COR-L47 (cell line): ENCODE measurements at regions not wholly inside any gene's neighbourhood (a gene's known extent, or its start where the extent isn't known, plus 50 kb on each side); places are given as distances from the start of the nearest gene placed in this dataset.

Experiments used
- DNase-seq: peaks from one replicate; lab custom pipeline; 2025; lab: John Stamatoyannopoulos, UW

GRCh38 chr10:124286621-124287020, 132.1 kb downstream of the OAT start:
- DNase-seq: no peak

DNA sequence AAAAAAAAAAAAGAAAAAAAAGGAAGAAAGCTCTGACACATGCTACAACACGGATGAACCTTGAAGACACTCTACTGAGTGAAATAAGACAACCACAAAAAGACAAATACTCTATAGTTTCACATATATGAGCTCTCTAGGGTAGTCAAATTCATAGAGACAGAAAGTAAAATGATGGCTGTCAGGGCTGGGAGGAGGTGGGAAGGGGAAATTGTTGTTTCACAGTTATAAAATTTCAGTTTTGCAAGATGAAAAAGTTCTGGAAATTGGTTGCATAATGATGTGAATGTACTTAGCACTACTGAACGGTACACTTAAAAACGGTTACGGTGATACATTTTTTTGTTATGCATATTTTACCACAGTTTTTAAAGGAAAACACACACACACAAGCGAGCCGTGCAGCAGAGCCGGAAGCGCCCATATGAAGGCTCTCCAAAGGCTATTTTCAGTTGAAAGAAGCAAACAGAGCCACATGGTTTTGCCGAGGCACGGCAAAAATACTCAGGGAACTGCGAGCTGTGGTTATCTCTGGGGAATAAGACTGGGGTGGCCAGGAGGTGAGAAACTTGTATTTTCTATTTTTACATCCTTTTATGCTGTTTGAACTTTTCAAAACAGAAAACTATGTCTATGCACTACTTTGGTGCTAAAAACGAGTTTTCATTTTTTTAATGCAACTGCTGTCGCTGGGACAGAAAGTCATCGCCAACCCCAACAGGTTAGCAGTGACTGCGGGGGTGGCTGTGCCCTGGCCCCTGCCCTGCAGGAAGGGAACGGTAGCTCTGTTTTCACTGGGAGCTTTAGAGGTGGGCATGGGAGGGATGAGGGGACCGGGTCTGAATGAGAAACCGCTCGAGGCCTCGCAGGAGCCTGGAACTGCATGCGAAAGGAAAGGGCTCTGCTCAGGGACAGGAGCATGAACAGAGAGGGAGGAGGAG, 132.9 kb downstream of the OAT start:
- no peak for DNase-seq

GRCh38 chr10:124283949-124284250, 134.8 kb downstream of the OAT start:
- no peak for DNase-seq

DNA sequence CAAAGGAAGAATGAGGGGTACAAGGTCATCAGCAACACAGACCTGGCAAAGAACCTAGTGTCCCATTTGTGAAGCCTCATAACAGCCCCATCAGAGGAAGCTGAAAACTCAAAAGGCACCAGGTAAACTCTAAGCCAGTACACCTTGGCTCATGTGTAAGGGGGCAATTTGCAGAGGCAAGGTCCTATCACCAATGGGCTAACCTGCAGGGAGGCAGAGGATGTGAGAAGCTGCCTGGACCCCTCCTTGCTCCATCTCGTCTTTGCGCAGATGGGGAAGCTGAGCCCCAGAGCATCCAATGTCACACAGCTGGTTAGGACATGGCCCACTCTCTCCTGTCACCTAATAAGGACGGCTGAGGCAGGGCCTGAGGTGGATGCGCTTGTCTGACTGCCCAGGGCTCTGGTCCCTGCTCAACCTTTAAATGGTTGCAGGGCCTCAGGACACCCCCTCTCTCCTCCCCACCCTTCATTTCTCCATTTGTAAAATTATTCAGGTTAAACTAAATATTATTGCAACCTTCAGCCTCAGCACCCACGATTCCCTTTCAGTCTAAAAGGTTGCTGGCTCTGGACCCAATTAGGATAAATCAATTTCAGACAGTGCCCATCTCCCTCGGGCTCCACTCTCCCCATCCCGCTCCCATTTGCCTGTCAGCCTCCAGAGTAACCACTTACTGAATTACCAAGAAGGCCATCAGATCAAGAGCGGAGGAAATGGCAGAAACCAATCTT, 135.3 kb downstream of the OAT start:
- DNase-seq: no peak

GRCh38 chr10:124282326-124282725, 136.4 kb downstream of the OAT start:
- no peak for DNase-seq

GRCh38 chr10:124281666-124282065, 137.1 kb downstream of the OAT start:
- no peak for DNase-seq

GRCh38 chr10:124280916-124281315, 137.8 kb downstream of the OAT start:
- DNase-seq: no peak

DNA sequence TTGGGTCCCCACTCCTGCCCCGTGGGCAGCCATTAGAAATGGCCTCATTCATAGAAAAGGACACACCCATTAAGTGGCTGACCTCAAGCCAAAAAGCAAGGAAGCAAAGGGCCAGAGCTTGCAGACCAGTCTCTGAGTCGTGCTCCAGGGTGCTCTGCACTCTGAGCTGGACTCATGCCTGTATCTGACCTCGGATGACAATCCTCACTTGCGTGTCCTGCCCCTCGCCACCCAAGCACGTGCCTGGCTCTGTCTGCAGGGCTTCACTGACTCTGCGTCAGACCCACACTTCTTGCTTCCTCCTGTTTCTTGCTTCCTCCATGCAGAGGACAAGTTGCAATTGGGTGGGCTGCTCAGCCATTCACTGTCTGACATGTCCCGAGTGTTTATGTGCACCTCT, 138.8 kb downstream of the OAT start:
- no peak for DNase-seq

GRCh38 chr10:124279298-124279697, 139.4 kb downstream of the OAT start:
- no peak for DNase-seq

DNA sequence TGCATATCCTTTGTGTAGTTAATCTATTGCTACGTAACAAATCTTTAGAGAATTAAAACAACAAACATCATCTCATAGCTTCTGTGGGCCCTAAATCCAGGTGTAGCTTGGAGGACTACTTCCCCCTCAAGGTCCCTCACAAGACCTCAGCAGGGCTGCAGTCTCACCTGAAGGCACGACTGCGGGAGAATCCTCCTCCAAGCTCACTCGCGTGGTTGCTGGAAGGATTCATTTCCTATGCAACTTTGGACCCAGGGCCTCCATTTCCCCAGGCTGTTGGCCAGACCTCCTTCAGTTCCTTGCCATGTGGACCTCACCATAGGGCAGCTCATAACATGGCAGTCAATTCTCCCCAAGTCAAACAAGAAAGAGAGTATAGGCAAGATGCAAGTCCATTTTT, 140.4 kb downstream of the OAT start:
- DNase-seq: no peak

GRCh38 chr10:124273141-124273540, 145.6 kb downstream of the OAT start:
- DNase-seq: no peak

DNA sequence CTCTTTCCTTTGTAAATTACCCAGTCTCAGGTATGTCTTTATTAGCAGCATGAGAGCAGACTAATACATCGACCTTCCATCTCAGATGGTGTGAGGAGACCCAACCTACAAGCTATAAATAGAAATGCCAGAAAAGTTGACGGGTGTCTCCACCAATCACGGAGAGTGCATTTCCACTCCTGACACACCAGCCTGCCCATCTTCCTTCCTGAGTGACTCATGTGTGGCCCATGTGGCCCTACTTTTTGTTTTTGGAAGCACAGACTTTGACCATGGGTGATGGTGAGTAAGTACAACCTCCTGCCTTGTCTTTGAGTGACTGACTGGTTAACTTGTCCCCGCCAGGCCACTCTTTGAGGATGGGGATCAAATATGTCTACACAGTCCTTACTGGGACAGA, 147.0 kb downstream of the OAT start:
- DNase-seq: no peak

- no peak for DNase-seq
These were observed 148.0 kb downstream of the OAT start for GRCh38 chr10:124270530-124271327.

DNA sequence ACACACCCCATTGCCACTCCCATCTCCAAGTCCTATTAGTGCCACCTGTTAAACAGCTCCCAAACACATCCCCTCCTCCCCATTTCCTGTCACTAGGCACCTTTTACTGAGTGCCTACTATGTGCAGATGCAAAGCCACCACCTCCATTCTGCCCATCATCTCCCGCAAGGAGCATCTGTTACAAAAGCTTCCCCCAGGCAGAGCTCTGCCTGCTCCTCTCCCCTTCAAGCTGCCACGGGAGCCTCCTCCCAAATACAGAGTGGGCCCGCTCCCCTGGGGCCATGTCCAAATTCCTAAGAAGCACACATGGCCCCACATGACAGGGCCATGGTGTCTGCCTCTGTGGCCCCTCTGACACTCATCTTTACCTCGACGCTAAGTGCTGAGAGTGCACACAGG, 149.7 kb downstream of the OAT start:
- no peak for DNase-seq

DNA sequence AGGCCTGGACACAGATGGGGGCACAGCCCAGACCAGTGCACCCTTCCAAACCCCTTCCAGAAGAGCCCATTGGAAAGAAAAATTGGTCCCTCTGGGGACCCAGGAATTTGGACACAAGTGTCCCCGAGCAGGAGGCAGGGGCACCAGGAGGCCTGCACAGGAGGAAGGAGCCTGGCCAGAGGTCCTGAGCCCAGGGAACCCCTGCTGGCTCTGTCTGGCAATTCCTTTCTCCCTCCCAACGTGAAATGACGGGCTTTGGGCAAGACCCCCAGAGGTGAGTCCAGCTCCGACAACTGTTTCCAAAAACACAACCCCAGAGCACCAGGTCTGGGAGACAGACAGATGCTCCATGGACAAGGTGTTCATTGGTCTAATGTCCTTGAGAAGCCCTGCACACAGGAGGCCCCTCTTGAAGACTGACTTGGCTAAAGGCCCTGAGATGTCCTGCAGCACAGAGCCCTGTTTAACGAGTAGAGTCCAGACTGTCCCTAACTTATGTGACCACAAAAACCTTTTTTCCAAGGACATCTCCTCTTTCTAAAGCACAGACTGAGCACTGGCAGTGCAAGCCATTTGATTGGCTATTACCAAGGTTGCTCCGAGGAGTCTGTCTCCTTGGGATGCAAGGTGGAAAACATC, 150.7 kb downstream of the OAT start:
- DNase-seq: no peak

DNA sequence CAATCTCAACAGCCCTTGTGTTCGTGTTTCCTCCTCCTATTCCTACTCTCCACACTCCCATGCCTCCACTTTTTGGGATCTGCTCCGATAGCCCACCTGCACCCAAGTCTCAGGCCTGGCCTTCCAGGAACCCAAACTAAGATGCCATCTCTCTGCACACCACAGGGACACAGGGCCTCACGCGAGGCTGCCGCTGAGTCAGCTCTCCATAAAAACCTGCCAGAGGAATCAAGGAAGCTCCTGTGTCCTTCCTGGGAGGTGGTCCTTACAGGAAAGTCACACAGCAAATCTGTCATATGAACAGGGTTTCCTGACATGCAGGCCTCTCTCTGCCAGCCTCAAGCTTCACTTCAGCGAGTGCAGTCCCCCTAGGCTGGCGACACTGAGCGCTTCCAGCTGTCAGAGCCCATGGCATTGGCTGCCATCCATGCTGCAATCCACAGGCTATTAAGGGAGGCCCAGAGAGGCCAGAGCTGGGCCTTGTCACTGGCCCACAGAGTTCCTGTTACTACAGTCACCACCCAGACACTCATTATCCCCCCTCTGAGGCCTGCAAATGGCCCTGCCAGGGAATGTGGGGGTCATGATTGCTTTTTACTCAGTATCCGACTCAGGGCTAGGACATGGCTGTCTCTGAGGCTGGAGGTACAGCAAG, 151.4 kb downstream of the OAT start:
- no peak for DNase-seq

DNA sequence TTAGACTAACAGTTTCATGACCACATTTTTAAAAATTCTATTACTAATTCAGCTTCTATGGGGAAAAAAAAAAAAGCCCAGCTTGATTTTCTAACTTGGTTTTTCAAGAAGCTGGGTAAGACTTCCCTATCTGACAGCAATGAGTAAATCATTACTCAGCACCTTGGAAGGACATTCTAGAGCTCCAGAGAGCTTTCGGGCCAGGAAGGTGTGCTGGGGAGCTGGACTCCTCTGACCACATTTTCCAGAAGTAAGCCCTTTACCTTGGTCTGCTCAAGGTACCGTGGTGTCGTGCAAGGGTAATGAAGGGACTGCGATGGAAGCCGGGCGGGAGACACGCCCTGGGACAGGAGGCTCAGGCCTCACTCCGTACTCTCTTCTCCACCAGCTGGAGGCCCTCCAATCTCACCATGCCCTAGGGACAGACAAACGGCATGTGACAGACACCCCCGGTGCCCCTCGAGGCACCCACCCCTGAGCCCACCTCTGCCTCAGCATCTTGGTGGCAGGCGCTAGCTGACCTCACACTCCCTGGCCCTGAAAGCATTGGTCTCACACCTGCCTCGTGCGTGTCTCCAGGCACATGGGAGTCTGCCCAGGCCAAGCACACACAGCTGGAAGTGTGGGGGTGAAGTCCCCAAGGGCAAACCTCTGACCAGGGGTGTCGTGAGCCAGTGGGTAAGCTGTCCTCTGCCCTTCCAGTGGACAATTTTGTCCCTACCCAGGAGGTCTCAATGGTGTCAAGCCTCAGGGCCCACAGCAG, 152.1 kb downstream of the OAT start:
- no peak for DNase-seq

GRCh38 chr10:124265776-124266467, 152.8 kb downstream of the OAT start:
- DNase-seq: no peak

DNA sequence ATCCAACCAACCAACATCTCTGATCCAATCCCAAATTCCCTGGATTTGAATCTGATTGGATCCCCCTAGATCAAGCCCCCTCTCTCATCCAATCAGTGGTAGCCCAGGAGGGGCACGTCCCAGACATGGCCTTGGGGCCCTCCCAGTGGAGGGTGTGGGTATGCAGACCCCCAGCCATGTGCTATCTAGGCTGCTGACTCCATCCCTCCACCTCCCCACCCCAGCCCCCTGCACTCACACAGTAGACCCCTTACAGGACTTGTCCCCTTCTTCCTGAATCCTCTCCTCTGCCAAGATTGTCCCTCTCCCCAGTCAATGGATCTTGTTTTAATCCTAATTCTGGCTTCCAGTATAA, 153.4 kb downstream of the OAT start:
- no peak for DNase-seq

- no peak for DNase-seq
These were observed 153.9 kb downstream of the OAT start for GRCh38 chr10:124264711-124265390.
